ENCODE measurements at regions not wholly inside any gene's neighbourhood (a gene's known extent, or its start where the extent isn't known, plus 50 kb on each side); places are given as distances from the start of the nearest gene placed in this dataset.
"Not testable (repeated sequence)": the region's sequence is repeated elsewhere in the genome, so short reads cannot be mapped to it uniquely, and the experiment has no call there.

- H3K27me3 Mint-ChIP-seq (ENCODE audit: low read depth); intact Hi-C loops (cut with micrococcal nuclease); H3K4me1 Mint-ChIP-seq (ENCODE audit: low read depth); DNase-seq (ENCODE audit: low spot score); H3K36me3 Mint-ChIP-seq (ENCODE audit: low read depth); H3K4me3 Mint-ChIP-seq (ENCODE audit: low read depth); H3K27ac Mint-ChIP-seq: not testable (repeated sequence)
- H3K9me3 Mint-ChIP-seq: peaks cover 11% of the 10 kb centered on the region
These were observed 442.6 kb upstream of the MTPN start for GRCh38 chr7:136419740-136420139.

GRCh38 chr7:136412952-136413351, 435.8 kb upstream of the MTPN start:
- DNase-seq (ENCODE audit: low spot score): no peak
- no peaks in the 10 kb centered on the region for H3K4me1 Mint-ChIP-seq (ENCODE audit: low read depth)
- peaks cover 4% of the 10 kb centered on the region for H3K9me3 Mint-ChIP-seq
- no peak overlapping the region for H3K4me3 Mint-ChIP-seq (ENCODE audit: low read depth)
- intact Hi-C loops (cut with micrococcal nuclease): no loop called here
- H3K27me3 Mint-ChIP-seq (ENCODE audit: low read depth): no peaks in the 10 kb centered on the region
- H3K27ac Mint-ChIP-seq: no peak overlapping the region
- no peaks in the 10 kb centered on the region for H3K36me3 Mint-ChIP-seq (ENCODE audit: low read depth)

GRCh38 chr7:136405931-136406777, 429.0 kb upstream of the MTPN start:
- Mint-ChIP-seq H3K9me3 (no peaks in the 10 kb centered on the region), H3K4me3 (ENCODE audit: low read depth) (no peak overlapping the region), H3K4me1 (ENCODE audit: low read depth) (peaks cover 2% of the 10 kb centered on the region), H3K36me3 (ENCODE audit: low read depth) (no peaks in the 10 kb centered on the region), H3K27ac (no peak overlapping the region), H3K27me3 (ENCODE audit: low read depth) (no peaks in the 10 kb centered on the region)
- DNase-seq (ENCODE audit: low spot score): no peak
- intact Hi-C loops (cut with micrococcal nuclease): no loop called here

GRCh38 chr7:136403591-136403990, 426.4 kb upstream of the MTPN start:
- Mint-ChIP-seq H3K4me3 (ENCODE audit: low read depth) (no peak overlapping the region), H3K4me1 (ENCODE audit: low read depth) (peaks cover 2% of the 10 kb centered on the region), H3K36me3 (ENCODE audit: low read depth) (no peaks in the 10 kb centered on the region), H3K9me3 (no peaks in the 10 kb centered on the region), H3K27me3 (ENCODE audit: low read depth) (no peaks in the 10 kb centered on the region), H3K27ac (no peak overlapping the region)
- intact Hi-C loops (cut with micrococcal nuclease): no loop called here
- DNase-seq (ENCODE audit: low spot score): no peak

DNA sequence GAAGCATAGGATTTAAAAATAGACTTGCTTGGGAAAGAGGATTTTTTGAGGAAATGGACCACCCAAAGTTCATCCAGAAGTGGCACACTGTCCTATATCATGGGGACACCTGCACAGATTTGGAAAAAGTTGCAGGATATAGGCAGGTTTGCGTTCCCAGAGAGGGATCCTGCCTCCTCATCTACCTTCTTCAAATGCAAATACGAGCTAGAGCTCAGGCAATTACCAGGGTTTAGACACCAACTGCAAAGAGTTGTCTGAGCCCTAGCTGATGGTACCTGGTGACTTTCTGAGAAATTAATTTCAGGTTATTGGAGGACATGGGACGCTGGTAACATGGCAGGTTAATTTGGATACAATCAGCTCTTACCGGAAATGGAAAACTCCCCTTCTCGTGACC, 423.7 kb upstream of the MTPN start:
- H3K27me3 Mint-ChIP-seq (ENCODE audit: low read depth): no peaks in the 10 kb centered on the region
- no peaks in the 10 kb centered on the region for H3K36me3 Mint-ChIP-seq (ENCODE audit: low read depth)
- intact Hi-C loops (cut with micrococcal nuclease): no loop called here
- H3K4me1 Mint-ChIP-seq (ENCODE audit: low read depth): no peaks in the 10 kb centered on the region
- DNase-seq (ENCODE audit: low spot score): no peak
- H3K9me3 Mint-ChIP-seq: no peaks in the 10 kb centered on the region
- no peak overlapping the region for H3K4me3 Mint-ChIP-seq (ENCODE audit: low read depth)
- no peak overlapping the region for H3K27ac Mint-ChIP-seq

- intact Hi-C loops (cut with micrococcal nuclease): no loop called here
- no peak overlapping the region for H3K4me3 Mint-ChIP-seq (ENCODE audit: low read depth)
- DNase-seq (ENCODE audit: low spot score): no peak
- H3K27me3 Mint-ChIP-seq (ENCODE audit: low read depth): no peaks in the 10 kb centered on the region
- no peak overlapping the region for H3K27ac Mint-ChIP-seq
- H3K9me3 Mint-ChIP-seq: no peaks in the 10 kb centered on the region
- no peaks in the 10 kb centered on the region for H3K4me1 Mint-ChIP-seq (ENCODE audit: low read depth)
- H3K36me3 Mint-ChIP-seq (ENCODE audit: low read depth): no peaks in the 10 kb centered on the region
These were observed 422.2 kb upstream of the MTPN start for GRCh38 chr7:136399385-136399784.

- intact Hi-C loops (cut with micrococcal nuclease): no loop called here
- Mint-ChIP-seq H3K4me1 (ENCODE audit: low read depth) (no peaks in the 10 kb centered on the region), H3K9me3 (no peaks in the 10 kb centered on the region), H3K27ac (no peak overlapping the region), H3K27me3 (ENCODE audit: low read depth) (no peaks in the 10 kb centered on the region), H3K36me3 (ENCODE audit: low read depth) (no peaks in the 10 kb centered on the region), H3K4me3 (ENCODE audit: low read depth) (no peak overlapping the region)
- DNase-seq (ENCODE audit: low spot score): no peak
These were observed 415.7 kb upstream of the MTPN start for GRCh38 chr7:136392856-136393255.

GRCh38 chr7:136391371-136391770, 414.2 kb upstream of the MTPN start:
- intact Hi-C loops (cut with micrococcal nuclease): no loop called here
- no peaks in the 10 kb centered on the region for H3K9me3 Mint-ChIP-seq

GRCh38 chr7:136389933-136390332, 412.8 kb upstream of the MTPN start:
- H3K27me3 Mint-ChIP-seq (ENCODE audit: low read depth): no peaks in the 10 kb centered on the region

More at GRCh38 chr7:136391371-136391770, 414.2 kb upstream of the MTPN start:
- no peaks in the 10 kb centered on the region for H3K4me1 Mint-ChIP-seq (ENCODE audit: low read depth)
- no peak for DNase-seq (ENCODE audit: low spot score)
- no peaks in the 10 kb centered on the region for H3K27me3 Mint-ChIP-seq (ENCODE audit: low read depth)
- H3K4me3 Mint-ChIP-seq (ENCODE audit: low read depth): no peak overlapping the region
- H3K27ac Mint-ChIP-seq: no peak overlapping the region
- no peaks in the 10 kb centered on the region for H3K36me3 Mint-ChIP-seq (ENCODE audit: low read depth)

DNA sequence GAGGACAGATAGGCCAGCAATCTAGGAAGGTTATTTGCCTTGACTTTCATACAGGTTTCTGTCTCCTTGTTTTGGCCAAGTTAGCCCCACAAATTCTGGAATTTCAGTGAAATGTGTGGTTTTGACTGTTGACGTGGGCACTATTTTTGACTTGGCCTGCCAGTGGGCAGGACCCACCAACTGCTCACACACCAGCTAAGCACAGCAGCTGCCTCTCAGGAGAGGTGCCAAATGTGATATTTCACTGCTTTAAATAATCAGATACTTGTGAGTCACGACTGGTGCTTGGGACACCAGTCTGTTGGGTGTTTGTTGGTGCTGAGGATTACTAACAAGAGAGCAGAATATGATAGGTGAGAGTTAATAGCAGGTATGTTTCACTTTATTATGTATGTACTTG, 409.7 kb upstream of the MTPN start:
- Mint-ChIP-seq H3K36me3 (ENCODE audit: low read depth) (no peaks in the 10 kb centered on the region), H3K4me3 (ENCODE audit: low read depth) (no peak overlapping the region), H3K27me3 (ENCODE audit: low read depth) (no peaks in the 10 kb centered on the region)

More at GRCh38 chr7:136389933-136390332, 412.8 kb upstream of the MTPN start:
- Mint-ChIP-seq H3K27ac (no peak overlapping the region), H3K9me3 (no peaks in the 10 kb centered on the region), H3K4me1 (ENCODE audit: low read depth) (no peaks in the 10 kb centered on the region), H3K36me3 (ENCODE audit: low read depth) (no peaks in the 10 kb centered on the region), H3K4me3 (ENCODE audit: low read depth) (no peak overlapping the region)
- DNase-seq (ENCODE audit: low spot score): no peak
- intact Hi-C loops (cut with micrococcal nuclease): no loop called here

GRCh38 chr7:136371409-136371808, 394.2 kb upstream of the MTPN start:
- H3K36me3 Mint-ChIP-seq (ENCODE audit: low read depth); H3K9me3 Mint-ChIP-seq; H3K27ac Mint-ChIP-seq; H3K27me3 Mint-ChIP-seq (ENCODE audit: low read depth); H3K4me3 Mint-ChIP-seq (ENCODE audit: low read depth); H3K4me1 Mint-ChIP-seq (ENCODE audit: low read depth); intact Hi-C loops (cut with micrococcal nuclease); DNase-seq (ENCODE audit: low spot score): not testable (repeated sequence)

More for the DNA sequence above, 409.7 kb upstream of the MTPN start:
- intact Hi-C loops (cut with micrococcal nuclease): no loop called here
- H3K27ac Mint-ChIP-seq: no peak overlapping the region
- no peaks in the 10 kb centered on the region for H3K9me3 Mint-ChIP-seq
- no peak for DNase-seq (ENCODE audit: low spot score)
- H3K4me1 Mint-ChIP-seq (ENCODE audit: low read depth): no peaks in the 10 kb centered on the region

- H3K36me3 Mint-ChIP-seq (ENCODE audit: low read depth): no peaks in the 10 kb centered on the region
- intact Hi-C loops (cut with micrococcal nuclease): no loop called here
- H3K4me3 Mint-ChIP-seq (ENCODE audit: low read depth): no peak overlapping the region
- H3K27me3 Mint-ChIP-seq (ENCODE audit: low read depth): no peaks in the 10 kb centered on the region
- no peak overlapping the region for H3K27ac Mint-ChIP-seq
- no peak for DNase-seq (ENCODE audit: low spot score)
- no peaks in the 10 kb centered on the region for H3K4me1 Mint-ChIP-seq (ENCODE audit: low read depth)
- H3K9me3 Mint-ChIP-seq: no peaks in the 10 kb centered on the region
These were observed 393.0 kb upstream of the MTPN start for GRCh38 chr7:136370137-136370536.

DNA sequence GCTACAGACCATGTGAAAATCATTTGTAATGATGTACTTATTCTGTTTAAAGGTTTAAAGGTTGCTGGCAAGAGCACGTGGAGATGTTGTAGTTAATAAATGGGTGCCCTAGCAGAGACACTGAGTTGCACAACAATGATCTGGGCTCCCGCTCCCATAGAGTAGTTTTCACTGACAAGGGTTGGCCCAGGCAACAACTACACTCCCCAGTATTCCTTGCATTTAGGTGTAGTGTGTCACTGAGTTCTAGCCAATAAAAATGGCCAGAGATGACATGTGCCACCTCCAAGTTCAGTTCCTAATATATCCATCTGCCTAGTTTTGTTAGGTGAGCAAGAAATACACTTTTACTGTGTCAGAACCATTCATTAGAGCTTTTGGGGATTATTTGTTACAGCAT, 392.1 kb upstream of the MTPN start:
- H3K4me1 Mint-ChIP-seq (ENCODE audit: low read depth): no peaks in the 10 kb centered on the region
- no peak for DNase-seq (ENCODE audit: low spot score)
- H3K36me3 Mint-ChIP-seq (ENCODE audit: low read depth): no peaks in the 10 kb centered on the region
- H3K9me3 Mint-ChIP-seq: no peaks in the 10 kb centered on the region
- H3K4me3 Mint-ChIP-seq (ENCODE audit: low read depth): no peak overlapping the region
- no peaks in the 10 kb centered on the region for H3K27me3 Mint-ChIP-seq (ENCODE audit: low read depth)
- no peak overlapping the region for H3K27ac Mint-ChIP-seq
- intact Hi-C loops (cut with micrococcal nuclease): no loop called here

Measured in activated T-helper 2 cell treated with anti-CD3 and anti-CD28 coated beads, Interferon-gamma antibody, Interleukin-2, Interleukin-4, amounts not matched to agents 10 μg/mL and 5 μg/mL and 100 μg/mL, durations not matched to agents 14 hours and 24 hours and 36 hours (primary cell).